ENCODE measurements at regions not wholly inside any gene's neighbourhood (a gene's known extent, or its start where the extent isn't known, plus 50 kb on each side); places are given as distances from the start of the nearest gene placed in this dataset.
"Not testable (repeated sequence)": the region's sequence is repeated elsewhere in the genome, so short reads cannot be mapped to it uniquely, and the experiment has no call there.

GRCh38 chr1:78730054-78730453, 80.4 kb downstream of the IFI44 start:
- no peaks in the 10 kb centered on the region for H3K9me3 ChIP-seq (ENCODE audit: control insufficient read depth, low read length)
- H3K36me3 ChIP-seq (ENCODE audit: control insufficient read depth in 1 of 2, insufficient read depth in 2 of 2, low read length in 1 of 2): no peaks in the 10 kb centered on the region
- no peak overlapping the region for H3K4me3 ChIP-seq (ENCODE audit: low read length in 2 of 2)
- H3K27me3 ChIP-seq (ENCODE audit: control insufficient read depth in 1 of 2, insufficient read depth in 2 of 2, low read length in 1 of 2): no peaks in the 10 kb centered on the region
- no peak for DNase-seq
- no peaks in the 10 kb centered on the region for H3K4me1 ChIP-seq (ENCODE audit: control insufficient read depth in 1 of 2, insufficient read depth in 2 of 2, low read length in 2 of 2)
- H3K27ac ChIP-seq (ENCODE audit: low read depth in 1 of 2, low read length in 2 of 2): no peak overlapping the region
- intact Hi-C loops (cut with DNase I): no loop called here
- ATAC-seq (ENCODE audit: low FRiP score): no peak

- no peak for DNase-seq
- no peaks in the 10 kb centered on the region for H3K9me3 ChIP-seq (ENCODE audit: control insufficient read depth, low read length)
- no peak for ATAC-seq (ENCODE audit: low FRiP score)
- intact Hi-C loops (cut with DNase I): no loop called here
- no peak overlapping the region for H3K4me3 ChIP-seq (ENCODE audit: low read length in 2 of 2)
- H3K4me1 ChIP-seq (ENCODE audit: control insufficient read depth in 1 of 2, insufficient read depth in 2 of 2, low read length in 2 of 2): no peaks in the 10 kb centered on the region
- H3K27ac ChIP-seq (ENCODE audit: low read depth in 1 of 2, low read length in 2 of 2): no peak overlapping the region
- H3K27me3 ChIP-seq (ENCODE audit: control insufficient read depth in 1 of 2, insufficient read depth in 2 of 2, low read length in 1 of 2): no peaks in the 10 kb centered on the region
- H3K36me3 ChIP-seq (ENCODE audit: control insufficient read depth in 1 of 2, insufficient read depth in 2 of 2, low read length in 1 of 2): no peaks in the 10 kb centered on the region
- 95 to 98% methylated on average over 5 of the region's 5 CpGs for WGBS, 2 donors
Observed at GRCh38 chr1:78731674-78732073, 82.0 kb downstream of the IFI44 start.

- WGBS, 2 donors: 97 to 98% methylated on average over 1 of the region's 1 CpG
- no peaks in the 10 kb centered on the region for H3K27me3 ChIP-seq (ENCODE audit: control insufficient read depth in 1 of 2, insufficient read depth in 2 of 2, low read length in 1 of 2)
- H3K4me1 ChIP-seq (ENCODE audit: control insufficient read depth in 1 of 2, insufficient read depth in 2 of 2, low read length in 2 of 2): no peaks in the 10 kb centered on the region
- no peaks in the 10 kb centered on the region for H3K9me3 ChIP-seq (ENCODE audit: control insufficient read depth, low read length)
- H3K4me3 ChIP-seq (ENCODE audit: low read length in 2 of 2): no peak overlapping the region
- DNase-seq (no peak), ATAC-seq (ENCODE audit: low FRiP score) (no peak)
- no peaks in the 10 kb centered on the region for H3K36me3 ChIP-seq (ENCODE audit: control insufficient read depth in 1 of 2, insufficient read depth in 2 of 2, low read length in 1 of 2)
- intact Hi-C loops (cut with DNase I): no loop called here
- no peak overlapping the region for H3K27ac ChIP-seq (ENCODE audit: low read depth in 1 of 2, low read length in 2 of 2)
Observed at GRCh38 chr1:78737241-78737640, 87.6 kb downstream of the IFI44 start.

GRCh38 chr1:78743626-78744025, 94.0 kb downstream of the IFI44 start:
- Histone ChIP-seq H3K27me3 (ENCODE audit: control insufficient read depth in 1 of 2, insufficient read depth in 2 of 2, low read length in 1 of 2) (no peaks in the 10 kb centered on the region), H3K4me1 (ENCODE audit: control insufficient read depth in 1 of 2, insufficient read depth in 2 of 2, low read length in 2 of 2) (no peaks in the 10 kb centered on the region), H3K27ac (ENCODE audit: low read depth in 1 of 2, low read length in 2 of 2) (no peak overlapping the region), H3K36me3 (ENCODE audit: control insufficient read depth in 1 of 2, insufficient read depth in 2 of 2, low read length in 1 of 2) (no peaks in the 10 kb centered on the region), H3K9me3 (ENCODE audit: control insufficient read depth, low read length) (no peaks in the 10 kb centered on the region), H3K4me3 (ENCODE audit: low read length in 2 of 2) (no peak overlapping the region)
- WGBS, 2 donors: 85 to 88% methylated on average over 1 of the region's 1 CpG
- intact Hi-C loops (cut with DNase I): no loop called here
- ATAC-seq (ENCODE audit: low FRiP score): no peak
- no peak for DNase-seq

GRCh38 chr1:78745111-78745510, 95.5 kb downstream of the IFI44 start:
- DNase-seq (no peak), ATAC-seq (ENCODE audit: low FRiP score) (no peak)
- H3K4me1 ChIP-seq (ENCODE audit: control insufficient read depth in 1 of 2, insufficient read depth in 2 of 2, low read length in 2 of 2): no peaks in the 10 kb centered on the region
- no peak overlapping the region for H3K4me3 ChIP-seq (ENCODE audit: low read length in 2 of 2)
- intact Hi-C loops (cut with DNase I): no loop called here
- H3K36me3 ChIP-seq (ENCODE audit: control insufficient read depth in 1 of 2, insufficient read depth in 2 of 2, low read length in 1 of 2): no peaks in the 10 kb centered on the region
- H3K27me3 ChIP-seq (ENCODE audit: control insufficient read depth in 1 of 2, insufficient read depth in 2 of 2, low read length in 1 of 2): no peaks in the 10 kb centered on the region
- H3K27ac ChIP-seq (ENCODE audit: low read depth in 1 of 2, low read length in 2 of 2): no peak overlapping the region
- no peaks in the 10 kb centered on the region for H3K9me3 ChIP-seq (ENCODE audit: control insufficient read depth, low read length)

GRCh38 chr1:78753679-78754078, 104.0 kb downstream of the IFI44 start:
- H3K4me1 ChIP-seq (ENCODE audit: control insufficient read depth in 1 of 2, insufficient read depth in 2 of 2, low read length in 2 of 2); ATAC-seq (ENCODE audit: low FRiP score); DNase-seq; H3K36me3 ChIP-seq (ENCODE audit: control insufficient read depth in 1 of 2, insufficient read depth in 2 of 2, low read length in 1 of 2); H3K9me3 ChIP-seq (ENCODE audit: control insufficient read depth, low read length); H3K27me3 ChIP-seq (ENCODE audit: control insufficient read depth in 1 of 2, insufficient read depth in 2 of 2, low read length in 1 of 2); H3K27ac ChIP-seq (ENCODE audit: low read depth in 1 of 2, low read length in 2 of 2); H3K4me3 ChIP-seq (ENCODE audit: low read length in 2 of 2); intact Hi-C loops (cut with DNase I): not testable (repeated sequence)
- whole genome bisulfite sequencing, 2 donors: 94 to 95% methylated on average over 2 of the region's 2 CpGs

- H3K27ac ChIP-seq (ENCODE audit: low read depth in 1 of 2, low read length in 2 of 2): no peak overlapping the region
- no peaks in the 10 kb centered on the region for H3K36me3 ChIP-seq (ENCODE audit: control insufficient read depth in 1 of 2, insufficient read depth in 2 of 2, low read length in 1 of 2)
- H3K4me1 ChIP-seq (ENCODE audit: control insufficient read depth in 1 of 2, insufficient read depth in 2 of 2, low read length in 2 of 2): no peaks in the 10 kb centered on the region
- DNase-seq: no peak
- H3K4me3 ChIP-seq (ENCODE audit: low read length in 2 of 2): no peak overlapping the region
- no peak for ATAC-seq (ENCODE audit: low FRiP score)
- H3K9me3 ChIP-seq (ENCODE audit: control insufficient read depth, low read length): peaks cover 1% of the 10 kb centered on the region
- H3K27me3 ChIP-seq (ENCODE audit: control insufficient read depth in 1 of 2, insufficient read depth in 2 of 2, low read length in 1 of 2): no peaks in the 10 kb centered on the region
- intact Hi-C loops (cut with DNase I): no loop called here
Observed at GRCh38 chr1:78755986-78756385, 106.4 kb downstream of the IFI44 start.

- Histone ChIP-seq H3K27ac (ENCODE audit: low read depth in 1 of 2, low read length in 2 of 2) (no peak overlapping the region), H3K27me3 (ENCODE audit: control insufficient read depth in 1 of 2, insufficient read depth in 2 of 2, low read length in 1 of 2) (no peaks in the 10 kb centered on the region), H3K9me3 (ENCODE audit: control insufficient read depth, low read length) (peaks cover 1% of the 10 kb centered on the region), H3K4me3 (ENCODE audit: low read length in 2 of 2) (no peak overlapping the region), H3K36me3 (ENCODE audit: control insufficient read depth in 1 of 2, insufficient read depth in 2 of 2, low read length in 1 of 2) (no peaks in the 10 kb centered on the region), H3K4me1 (ENCODE audit: control insufficient read depth in 1 of 2, insufficient read depth in 2 of 2, low read length in 2 of 2) (no peaks in the 10 kb centered on the region)
- intact Hi-C loops (cut with DNase I): no loop called here
- ATAC-seq (ENCODE audit: low FRiP score) (no peak), DNase-seq (no peak)
- WGBS, 2 donors: 14 to 17% methylated on average over 4 of the region's 4 CpGs
Observed at GRCh38 chr1:78758506-78758905, 108.9 kb downstream of the IFI44 start.

GRCh38 chr1:78759881-78760280, 110.2 kb downstream of the IFI44 start:
- intact Hi-C loops (cut with DNase I): no loop called here
- Histone ChIP-seq H3K27me3 (ENCODE audit: control insufficient read depth in 1 of 2, insufficient read depth in 2 of 2, low read length in 1 of 2) (no peaks in the 10 kb centered on the region), H3K4me3 (ENCODE audit: low read length in 2 of 2) (no peak overlapping the region), H3K4me1 (ENCODE audit: control insufficient read depth in 1 of 2, insufficient read depth in 2 of 2, low read length in 2 of 2) (no peaks in the 10 kb centered on the region), H3K36me3 (ENCODE audit: control insufficient read depth in 1 of 2, insufficient read depth in 2 of 2, low read length in 1 of 2) (no peaks in the 10 kb centered on the region), H3K27ac (ENCODE audit: low read depth in 1 of 2, low read length in 2 of 2) (no peak overlapping the region), H3K9me3 (ENCODE audit: control insufficient read depth, low read length) (peaks cover 1% of the 10 kb centered on the region)
- DNase-seq (no peak), ATAC-seq (ENCODE audit: low FRiP score) (no peak)
- 28 to 30% methylated on average over 3 of the region's 3 CpGs for WGBS, 2 donors

GRCh38 chr1:78760858-78761257, 111.2 kb downstream of the IFI44 start:
- ATAC-seq (ENCODE audit: low FRiP score): no peak
- H3K36me3 ChIP-seq (ENCODE audit: control insufficient read depth in 1 of 2, insufficient read depth in 2 of 2, low read length in 1 of 2): no peaks in the 10 kb centered on the region
- no peak overlapping the region for H3K4me3 ChIP-seq (ENCODE audit: low read length in 2 of 2)
- DNase-seq: no peak
- H3K4me1 ChIP-seq (ENCODE audit: control insufficient read depth in 1 of 2, insufficient read depth in 2 of 2, low read length in 2 of 2): no peaks in the 10 kb centered on the region
- 40 to 52% methylated on average over 2 of the region's 2 CpGs for WGBS, 2 donors
- no peaks in the 10 kb centered on the region for H3K27me3 ChIP-seq (ENCODE audit: control insufficient read depth in 1 of 2, insufficient read depth in 2 of 2, low read length in 1 of 2)
- intact Hi-C loops (cut with DNase I): no loop called here
- H3K27ac ChIP-seq (ENCODE audit: low read depth in 1 of 2, low read length in 2 of 2): no peak overlapping the region
- no peaks in the 10 kb centered on the region for H3K9me3 ChIP-seq (ENCODE audit: control insufficient read depth, low read length)
